Lower lobe of right lung (tissue), 2 donors: ENCODE measurements at regions not wholly inside any gene's neighbourhood (a gene's known extent, or its start where the extent isn't known, plus 50 kb on each side); places are given as distances from the start of the nearest gene placed in this dataset.
"Not testable (repeated sequence)": the region's sequence is repeated elsewhere in the genome, so short reads cannot be mapped to it uniquely, and the experiment has no call there.

Experiments used
- ATAC-seq, 2 donors: fragments of 200-7000 bp; cut with Tn5 transposase; one replicate each; pipeline ENCODE4 v1.9.1; 2020 to 2022; ENCODE audit warnings: mild to moderate bottlenecking in 2 of 2, moderate library complexity in 2 of 2
- DNase-seq: peaks from one replicate; pipeline ENCODE4 v3.0.0-alpha.2; 2020
- H3K27ac ChIP-seq: fragments of 200-600 bp; one replicate; pipeline ENCODE4 v1.8.0; 2022
- H3K27me3 ChIP-seq: fragments of 200-600 bp; one replicate; pipeline ENCODE4 v1.8.0; 2022; ENCODE audit warnings: low read depth
- H3K36me3 ChIP-seq: fragments of 200-600 bp; one replicate; pipeline ENCODE4 v1.8.0; 2022; ENCODE audit warnings: mild to moderate bottlenecking
- H3K4me1 ChIP-seq: fragments of 200-600 bp; one replicate; pipeline ENCODE4 v1.8.0; 2022
- H3K4me3 ChIP-seq: fragments of 200-600 bp; one replicate; pipeline ENCODE4 v1.8.0; 2022; ENCODE audit warnings: mild to moderate bottlenecking
- H3K9me3 ChIP-seq: fragments of 200-600 bp; one replicate; pipeline ENCODE4 v1.8.0; 2022
- CTCF ChIP-seq: fragments of 200-600 bp; IDR thresholded peaks from one replicate; pipeline ENCODE4 v1.8.0; 2022; ENCODE audit warnings: antibody characterized with exemption, mild to moderate bottlenecking
- intact Hi-C: fragments of 100-400 bp; cut with DNase I; formaldehyde crosslinking; loops from one replicate; pipeline ENCODE4 v1.11.0; 2022
- donor health status: DM: no; HTN: yes; CAD: no; lungs with severe emphysema.

GRCh38 chr2:194395818-194396217 is 1261.2 kb upstream of the SLC39A10 start:
- TF ChIP-seq CTCF, result no peak
- DNase-seq (no peak), ATAC-seq (no peak)
- H3K4me1 ChIP-seq, result no peaks in the 10 kb centered on the region
- H3K36me3 ChIP-seq, result no peaks in the 10 kb centered on the region
- no peaks in the 10 kb centered on the region for H3K9me3 ChIP-seq
- no peaks in the 10 kb centered on the region for H3K27me3 ChIP-seq
- no peak overlapping the region for H3K4me3 ChIP-seq
- H3K27ac ChIP-seq, result no peak overlapping the region
- intact Hi-C loops, result no loop called here

- TF ChIP-seq CTCF, result no peak
- H3K27me3 ChIP-seq, result no peaks in the 10 kb centered on the region
- H3K4me3 ChIP-seq, result no peak overlapping the region
- ATAC-seq (no peak), DNase-seq (no peak)
- intact Hi-C loops, result no loop called here
- H3K27ac ChIP-seq, result no peak overlapping the region
- H3K36me3 ChIP-seq, result no peaks in the 10 kb centered on the region
- peaks cover 4% of the 10 kb centered on the region for H3K9me3 ChIP-seq
- H3K4me1 ChIP-seq, result no peaks in the 10 kb centered on the region
Measured at GRCh38 chr2:194385376-194385775, 1271.7 kb upstream of the SLC39A10 start.

GRCh38 chr2:194383401-194383800 is 1273.6 kb upstream of the SLC39A10 start:
- Histone ChIP-seq H3K27ac (no peak overlapping the region), H3K4me1 (no peaks in the 10 kb centered on the region), H3K4me3 (no peak overlapping the region), H3K27me3 (no peaks in the 10 kb centered on the region), H3K36me3 (no peaks in the 10 kb centered on the region), H3K9me3 (peaks cover 4% of the 10 kb centered on the region)
- intact Hi-C loops, result no loop called here
- DNase-seq, result no peak
- no peak for ATAC-seq
- TF ChIP-seq CTCF, result no peak

- no peak for ATAC-seq
- Histone ChIP-seq H3K4me1 (no peaks in the 10 kb centered on the region), H3K9me3 (peaks cover 4% of the 10 kb centered on the region), H3K27me3 (no peaks in the 10 kb centered on the region), H3K36me3 (no peaks in the 10 kb centered on the region), H3K4me3 (no peak overlapping the region), H3K27ac (no peak overlapping the region)
- intact Hi-C loops, result no loop called here
- TF ChIP-seq CTCF, result no peak
- DNase-seq, result no peak
Measured at GRCh38 chr2:194382221-194382620, 1274.8 kb upstream of the SLC39A10 start.

GRCh38 chr2:194380011-194380410 is 1277.0 kb upstream of the SLC39A10 start:
- Histone ChIP-seq H3K27me3 (no peaks in the 10 kb centered on the region), H3K9me3 (peaks cover 4% of the 10 kb centered on the region), H3K36me3 (no peaks in the 10 kb centered on the region), H3K27ac (no peak overlapping the region), H3K4me3 (no peak overlapping the region), H3K4me1 (no peaks in the 10 kb centered on the region)
- no peak for ATAC-seq
- TF ChIP-seq CTCF, result no peak
- no peak for DNase-seq
- intact Hi-C loops, result no loop called here

GRCh38 chr2:194367390-194367789 is 1289.6 kb upstream of the SLC39A10 start:
- DNase-seq, ATAC-seq, intact Hi-C loops, H3K36me3 ChIP-seq, H3K4me3 ChIP-seq, H3K27me3 ChIP-seq, H3K9me3 ChIP-seq, H3K27ac ChIP-seq, H3K4me1 ChIP-seq: not testable (repeated sequence)
